ENCODE measurements at regions not wholly inside any gene's neighbourhood (a gene's known extent, or its start where the extent isn't known, plus 50 kb on each side); places are given as distances from the start of the nearest gene placed in this dataset.
"Not testable (repeated sequence)": the region's sequence is repeated elsewhere in the genome, so short reads cannot be mapped to it uniquely, and the experiment has no call there.

DNA sequence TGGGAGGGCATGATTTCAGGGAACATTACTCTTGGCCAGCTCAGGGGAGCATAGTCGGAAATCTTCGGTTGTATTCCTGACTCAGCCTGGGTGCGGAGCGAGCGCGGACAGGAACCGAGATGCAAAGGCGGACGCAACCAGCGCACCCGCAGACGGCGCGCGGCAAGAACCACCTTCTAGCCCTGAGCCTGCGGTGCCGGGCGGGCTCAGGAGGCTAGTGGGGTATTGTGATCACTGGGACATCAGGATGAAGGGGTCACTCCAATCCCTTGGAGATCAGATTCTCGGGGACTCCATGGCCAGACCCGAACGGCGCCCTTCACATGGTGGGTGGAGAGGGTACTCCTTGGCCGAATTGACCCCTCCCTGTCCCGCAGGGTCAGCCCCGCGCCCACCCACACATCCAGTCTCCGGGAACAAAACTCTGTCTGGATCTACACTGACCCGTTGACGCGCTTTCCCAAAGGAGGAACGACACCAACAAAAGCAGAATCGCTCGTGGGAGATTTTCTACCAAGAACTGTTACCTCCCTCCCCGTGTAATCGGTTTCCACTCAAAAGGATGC lies 730.5 kb downstream of the ZWINT start:
- no peak for DNase-seq (ENCODE audit: low spot score)
- TF ChIP-seq, protein P1, sequence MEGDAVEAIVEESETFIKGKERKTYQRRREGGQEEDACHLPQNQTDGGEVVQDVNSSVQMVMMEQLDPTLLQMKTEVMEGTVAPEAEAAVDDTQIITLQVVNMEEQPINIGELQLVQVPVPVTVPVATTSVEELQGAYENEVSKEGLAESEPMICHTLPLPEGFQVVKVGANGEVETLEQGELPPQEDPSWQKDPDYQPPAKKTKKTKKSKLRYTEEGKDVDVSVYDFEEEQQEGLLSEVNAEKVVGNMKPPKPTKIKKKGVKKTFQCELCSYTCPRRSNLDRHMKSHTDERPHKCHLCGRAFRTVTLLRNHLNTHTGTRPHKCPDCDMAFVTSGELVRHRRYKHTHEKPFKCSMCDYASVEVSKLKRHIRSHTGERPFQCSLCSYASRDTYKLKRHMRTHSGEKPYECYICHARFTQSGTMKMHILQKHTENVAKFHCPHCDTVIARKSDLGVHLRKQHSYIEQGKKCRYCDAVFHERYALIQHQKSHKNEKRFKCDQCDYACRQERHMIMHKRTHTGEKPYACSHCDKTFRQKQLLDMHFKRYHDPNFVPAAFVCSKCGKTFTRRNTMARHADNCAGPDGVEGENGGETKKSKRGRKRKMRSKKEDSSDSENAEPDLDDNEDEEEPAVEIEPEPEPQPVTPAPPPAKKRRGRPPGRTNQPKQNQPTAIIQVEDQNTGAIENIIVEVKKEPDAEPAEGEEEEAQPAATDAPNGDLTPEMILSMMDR (IDR thresholded peaks at IDR 0.05; ENCODE audit: extremely low read depth, insufficient read depth, missing control alignments) = no peak
- in situ Hi-C loops (cut with MboI; ENCODE audit: low pct_unique_long_range_greater_than_20kb, low sequenced_read_pairs, unreplicated experiment) = no loop called here

DNA sequence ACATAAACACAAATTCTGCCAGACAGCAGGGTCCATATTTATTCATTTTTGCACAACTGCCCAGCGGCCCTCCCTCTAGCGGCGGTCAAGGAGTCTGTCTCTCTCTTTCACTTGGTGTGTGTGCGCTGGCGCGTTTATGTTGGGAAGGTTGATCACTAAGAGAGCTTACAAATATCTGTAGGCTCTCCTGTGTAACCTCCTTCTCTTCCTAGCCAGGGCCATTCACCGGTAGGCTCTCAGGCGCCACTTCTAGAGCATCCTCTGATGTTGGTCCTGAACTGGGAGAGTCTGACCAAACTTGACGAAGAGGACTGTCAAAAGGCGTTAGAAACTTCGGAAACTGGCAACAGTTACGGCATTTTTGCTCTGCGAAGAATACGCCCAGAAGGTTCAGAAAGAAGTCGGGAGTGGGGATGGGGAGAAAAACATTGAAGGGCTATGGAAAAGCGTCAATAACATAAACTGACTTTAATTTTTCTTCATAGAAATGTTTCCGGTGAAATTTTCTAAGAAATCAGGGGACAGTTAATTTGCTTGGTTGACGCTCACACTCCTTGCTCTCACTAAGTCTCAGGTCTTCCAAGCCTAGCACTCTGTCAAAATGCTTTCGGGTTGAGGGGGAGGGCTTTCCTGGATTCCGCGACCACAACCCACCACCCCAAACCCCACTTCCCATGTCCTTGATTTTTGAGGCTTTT lies 731.1 kb downstream of the ZWINT start:
- TF ChIP-seq, protein P1 (IDR thresholded peaks at IDR 0.05; ENCODE audit: extremely low read depth, insufficient read depth, missing control alignments) = peak; percentile 39
- peak; percentile 46 for DNase-seq (ENCODE audit: low spot score)
- in situ Hi-C loops (cut with MboI; ENCODE audit: low pct_unique_long_range_greater_than_20kb, low sequenced_read_pairs, unreplicated experiment) = no loop called here

DNA sequence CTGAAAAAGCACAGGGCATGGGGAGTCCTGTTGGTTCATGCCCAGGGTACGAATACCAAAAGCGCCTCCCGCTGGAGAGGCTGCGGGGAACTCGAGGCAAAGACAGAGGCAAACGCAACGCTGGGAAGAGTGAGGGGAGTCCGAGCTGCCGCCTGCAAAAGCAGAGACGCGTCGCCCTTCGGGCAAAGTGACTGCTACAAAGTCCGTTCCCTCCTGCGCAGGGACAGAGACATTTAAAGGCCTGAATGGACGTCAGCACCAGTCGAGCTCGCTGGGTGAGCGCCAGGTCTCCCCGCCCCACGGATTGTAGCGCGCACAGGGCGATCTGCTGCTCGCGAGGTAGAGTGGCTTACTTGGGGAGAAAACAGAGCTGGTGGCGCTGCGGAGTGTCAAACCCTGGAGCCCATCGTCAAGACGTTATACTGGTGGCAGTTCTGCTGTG lies 732.8 kb downstream of the ZWINT start:
- DNase-seq (ENCODE audit: low spot score) = no peak
- TF ChIP-seq, protein P1 (IDR thresholded peaks at IDR 0.05; ENCODE audit: extremely low read depth, insufficient read depth, missing control alignments) = no peak
- in situ Hi-C loops (cut with MboI; ENCODE audit: low pct_unique_long_range_greater_than_20kb, low sequenced_read_pairs, unreplicated experiment) = no loop called here

DNA sequence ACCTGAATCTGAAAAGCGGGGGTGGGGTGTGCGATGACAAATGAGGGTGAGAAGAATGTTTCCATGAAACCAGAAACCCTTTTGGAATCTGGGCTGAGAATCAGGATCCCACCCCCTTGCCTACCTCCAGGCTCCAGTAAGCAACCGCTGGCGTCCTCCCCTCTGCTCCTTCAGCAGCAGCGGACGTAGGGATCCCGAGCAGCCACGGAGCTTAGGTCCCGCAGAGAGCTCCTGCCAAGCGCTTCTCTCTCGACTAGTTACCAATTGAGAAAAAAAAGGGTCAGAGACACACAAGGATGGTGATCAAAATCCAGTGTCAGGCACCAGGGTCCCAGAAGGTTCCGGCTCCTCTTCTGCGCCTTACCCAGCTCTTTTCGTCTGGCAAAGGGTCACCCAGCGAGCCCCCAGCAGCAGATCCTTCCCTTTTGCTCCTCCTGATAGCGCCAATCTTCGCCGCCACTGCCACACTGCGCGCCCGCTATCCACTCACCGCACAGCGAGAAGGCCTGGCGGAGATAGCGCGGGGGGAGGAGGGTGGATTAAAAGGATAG lies 733.5 kb downstream of the ZWINT start:
- no peak for DNase-seq (ENCODE audit: low spot score)
- TF ChIP-seq, protein P1 (IDR thresholded peaks at IDR 0.05; ENCODE audit: extremely low read depth, insufficient read depth, missing control alignments) = no peak
- in situ Hi-C loops (cut with MboI; ENCODE audit: low pct_unique_long_range_greater_than_20kb, low sequenced_read_pairs, unreplicated experiment) = no loop called here

DNA sequence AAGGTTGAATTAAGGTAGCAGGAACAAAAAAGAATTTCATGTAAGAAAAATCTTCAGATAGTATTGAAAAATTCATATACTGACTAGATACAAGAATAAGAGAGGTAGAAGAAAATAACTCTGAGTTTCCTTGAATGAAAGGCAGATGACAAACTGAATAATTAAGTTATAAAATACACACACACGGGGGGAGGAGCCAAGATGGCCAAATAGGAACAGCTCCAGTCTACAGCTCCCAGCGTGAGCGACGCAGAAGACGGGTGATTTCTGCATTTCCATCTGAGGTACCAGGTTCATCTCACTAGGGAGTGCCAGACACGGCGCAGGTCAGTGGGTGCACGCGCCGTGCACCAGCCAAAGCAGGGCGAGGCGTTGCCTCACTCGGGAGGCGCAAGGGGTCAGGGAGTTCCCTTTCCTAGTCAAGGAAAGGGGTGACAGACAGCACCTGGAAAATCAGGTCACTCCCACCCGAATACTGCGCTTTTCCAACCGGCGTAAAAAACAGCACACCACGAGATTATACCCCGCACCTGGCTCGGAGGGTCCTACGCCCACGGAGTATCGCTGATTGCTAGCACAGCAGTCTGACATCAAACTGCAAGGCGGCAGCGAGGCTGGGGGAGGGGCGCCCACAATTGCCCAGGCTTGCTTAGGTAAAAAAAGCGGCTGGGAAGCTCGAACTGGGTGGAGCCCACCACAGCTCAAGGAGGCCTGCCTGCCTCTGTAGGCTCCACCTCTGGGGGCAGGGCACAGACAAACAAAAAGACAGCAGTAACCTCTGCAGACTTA lies 759.2 kb downstream of the ZWINT start:
- in situ Hi-C loops (cut with MboI; ENCODE audit: low pct_unique_long_range_greater_than_20kb, low sequenced_read_pairs, unreplicated experiment) = not testable (repeated sequence)

DNA sequence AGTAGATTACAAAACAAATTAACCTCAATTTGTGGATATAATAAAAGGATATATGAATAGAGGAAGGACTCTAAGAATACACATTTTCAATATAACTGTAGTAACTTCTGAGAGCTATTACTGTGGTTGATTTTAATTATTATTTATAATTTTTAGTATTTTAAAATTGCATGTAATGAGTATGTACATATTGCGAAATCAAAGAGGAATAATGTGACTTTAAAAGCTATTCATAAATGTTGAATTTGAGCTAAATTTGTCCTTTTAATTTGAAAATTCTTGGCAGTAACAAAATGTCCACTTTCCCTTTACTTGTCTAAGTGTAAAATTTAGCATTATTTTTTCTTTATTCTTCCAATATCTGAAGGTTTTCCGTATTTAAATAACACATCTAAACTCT lies 750.6 kb upstream of the PCDH15 start:
- TF ChIP-seq, protein P1 (IDR thresholded peaks at IDR 0.05; ENCODE audit: extremely low read depth, insufficient read depth, missing control alignments) = no peak
- no peak for DNase-seq (ENCODE audit: low spot score)
- in situ Hi-C loops (cut with MboI; ENCODE audit: low pct_unique_long_range_greater_than_20kb, low sequenced_read_pairs, unreplicated experiment) = no loop called here

More for the DNA sequence above, 759.2 kb downstream of the ZWINT start:
- not testable (repeated sequence) for DNase-seq (ENCODE audit: low spot score)

Measured in GM13977 (cell line).